ENCODE measurements at regions not wholly inside any gene's neighbourhood (a gene's known extent, or its start where the extent isn't known, plus 50 kb on each side); places are given as distances from the start of the nearest gene placed in this dataset.

DNA sequence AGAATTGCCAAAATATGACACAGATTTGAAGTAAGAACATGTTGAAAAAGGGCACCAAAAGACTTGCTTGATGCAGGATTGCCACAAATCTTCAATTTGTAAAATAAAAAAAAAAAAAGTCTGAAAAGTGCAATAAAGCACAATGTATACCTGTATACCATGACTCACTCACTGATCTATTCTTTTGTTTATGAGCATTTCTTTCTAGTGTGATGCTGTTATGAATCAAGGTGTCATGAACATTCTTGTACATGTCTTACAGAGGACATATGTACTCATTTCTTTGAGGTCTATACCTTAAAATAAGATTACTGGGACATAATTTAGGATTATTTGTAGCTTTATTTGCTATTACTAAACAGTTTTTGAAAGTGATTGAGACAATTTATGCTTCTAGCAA is 464.9 kb upstream of the RBMS3 start:
- DNase-seq (ENCODE audit: low read depth): no peak

GRCh38 chr3:28824316-28824715 is 456.6 kb upstream of the RBMS3 start:
- DNase-seq (ENCODE audit: low read depth): no peak

- no peak for DNase-seq (ENCODE audit: low read depth)
Measured at GRCh38 chr3:28826840-28827239, 454.0 kb upstream of the RBMS3 start.

- no peak for DNase-seq (ENCODE audit: low read depth)
Measured at GRCh38 chr3:28835249-28835648, 445.6 kb upstream of the RBMS3 start.

- DNase-seq (ENCODE audit: low read depth): no peak
Measured at GRCh38 chr3:28835751-28836150, 445.1 kb upstream of the RBMS3 start.

GRCh38 chr3:28836199-28836598 is 444.7 kb upstream of the RBMS3 start:
- DNase-seq (ENCODE audit: low read depth): no peak

DNA sequence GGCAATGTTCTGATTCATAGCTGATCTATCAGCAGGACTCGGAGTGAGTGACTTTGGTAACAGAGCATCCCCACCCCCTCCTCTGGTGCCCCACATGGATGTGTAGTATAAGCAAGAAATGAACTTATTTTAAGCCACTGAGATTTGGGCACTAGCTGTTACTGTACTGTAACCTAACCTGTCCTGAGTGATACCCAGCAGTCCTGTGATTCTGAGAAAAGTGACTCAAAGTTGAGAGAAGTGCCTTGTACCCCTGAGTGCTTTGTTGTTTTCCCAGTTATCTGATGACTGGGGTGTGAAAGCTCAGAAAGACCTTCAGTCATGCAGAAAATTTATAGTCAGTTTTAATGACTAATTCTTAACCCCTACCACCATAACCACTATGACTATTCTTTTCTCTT is 439.9 kb upstream of the RBMS3 start:
- DNase-seq (ENCODE audit: low read depth): no peak

DNA sequence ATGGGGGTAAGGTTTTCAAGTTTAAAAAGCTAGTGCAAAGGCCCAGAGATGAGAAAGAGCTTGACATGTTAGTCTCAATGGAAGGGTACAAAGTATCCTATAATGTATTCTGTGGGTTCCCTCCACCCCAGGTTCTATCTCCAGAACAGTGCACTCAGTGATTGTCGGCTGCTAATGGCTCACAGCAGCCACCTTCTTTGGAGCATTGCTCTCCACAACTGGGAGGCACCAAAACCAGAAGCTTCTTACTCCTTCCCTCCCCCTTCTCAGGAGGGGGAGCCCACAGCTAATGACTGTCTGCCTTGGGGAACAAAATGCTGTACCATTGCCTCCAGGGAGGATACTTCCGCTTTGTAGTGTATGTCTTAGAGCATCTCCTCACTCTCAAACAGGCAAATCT is 439.4 kb upstream of the RBMS3 start:
- DNase-seq (ENCODE audit: low read depth): no peak

DNA sequence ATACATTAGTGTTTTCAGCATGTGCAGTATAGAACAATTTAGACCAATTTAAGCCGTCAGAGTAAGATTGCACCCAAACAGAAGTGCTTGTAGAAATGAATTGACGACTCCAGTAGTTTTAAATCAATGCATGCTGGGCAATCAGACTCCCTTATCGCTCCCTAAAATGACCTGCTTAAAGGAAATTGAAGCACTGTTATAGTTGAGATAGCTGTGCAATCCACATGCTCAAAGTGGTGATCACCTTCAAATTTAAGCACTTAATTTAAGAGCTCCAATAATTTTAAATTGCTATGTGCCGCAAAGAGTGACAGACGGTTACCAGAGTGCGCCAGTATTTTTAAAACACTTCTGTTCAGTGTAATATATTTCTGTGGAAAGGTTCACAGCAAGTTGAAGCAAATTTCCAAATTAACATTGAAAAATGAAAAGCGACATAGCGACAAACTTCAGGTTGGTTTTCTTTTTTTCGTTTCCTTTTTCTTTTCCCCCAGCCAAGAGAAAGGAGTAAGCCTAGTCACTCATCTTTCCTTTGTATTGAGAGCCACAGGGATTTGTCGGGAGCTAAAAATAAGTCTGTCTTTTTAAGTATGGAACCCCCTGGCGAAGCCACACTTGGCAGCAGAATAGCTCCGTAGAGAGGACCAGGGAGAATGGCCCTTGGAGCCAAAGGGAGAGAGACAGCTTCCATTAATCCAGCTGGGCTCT is 436.4 kb upstream of the RBMS3 start:
- no peak for DNase-seq (ENCODE audit: low read depth)

- DNase-seq (ENCODE audit: low read depth): no peak
Measured at GRCh38 chr3:28845006-28845324, 435.9 kb upstream of the RBMS3 start.

DNA sequence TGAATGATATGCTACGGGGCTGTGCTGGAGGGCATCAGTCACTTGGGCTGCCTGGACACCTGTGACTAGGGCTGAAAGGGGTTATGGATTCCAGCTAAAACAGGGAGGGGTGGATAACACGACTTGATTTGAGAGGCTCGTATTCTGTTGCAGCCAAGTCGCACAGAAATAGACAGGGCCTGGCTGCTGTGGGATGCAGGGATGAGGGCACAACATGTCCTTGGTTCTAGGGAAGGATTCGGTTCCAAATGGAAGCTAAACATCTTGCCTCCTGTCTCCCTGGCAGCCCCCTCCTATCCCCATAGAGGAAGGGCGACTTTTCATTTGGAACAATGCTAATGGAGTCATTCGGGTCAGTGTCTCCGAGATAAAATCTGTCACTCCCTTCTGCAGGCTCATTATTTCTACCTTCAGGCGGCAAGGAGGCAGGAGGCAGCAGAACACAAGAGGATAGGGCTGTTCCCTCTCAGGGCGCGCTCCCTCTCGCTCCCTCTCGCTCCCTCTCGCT is 433.8 kb upstream of the RBMS3 start:
- DNase-seq (ENCODE audit: low read depth): no peak

- no peak for DNase-seq (ENCODE audit: low read depth)
Measured at GRCh38 chr3:28847736-28848135, 433.1 kb upstream of the RBMS3 start.

- DNase-seq (ENCODE audit: low read depth): no peak
Measured at GRCh38 chr3:28850186-28850585, 430.7 kb upstream of the RBMS3 start.

- no peak for DNase-seq (ENCODE audit: low read depth)
Measured at GRCh38 chr3:28853830-28854229, 427.0 kb upstream of the RBMS3 start.

DNA sequence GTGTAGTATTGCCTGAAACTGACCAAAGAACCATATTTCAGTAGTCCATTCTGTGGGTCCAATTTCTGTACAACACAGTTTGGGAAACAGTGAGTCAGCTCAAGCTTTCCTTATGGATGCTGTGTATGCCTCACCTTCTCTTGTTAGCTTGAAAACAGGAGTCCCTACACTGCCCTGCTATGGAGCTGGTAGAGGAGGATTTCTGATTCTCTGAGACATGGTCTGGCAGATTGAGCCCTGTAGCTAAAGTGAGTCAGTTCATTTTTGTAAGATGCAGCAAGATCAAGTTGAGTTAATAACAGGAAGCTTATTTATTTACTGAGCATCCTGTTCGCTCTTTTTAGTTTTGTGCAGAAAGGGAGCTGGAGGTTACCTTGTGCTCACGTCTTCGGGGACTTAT is 424.1 kb upstream of the RBMS3 start:
- no peak for DNase-seq (ENCODE audit: low read depth)

DNA sequence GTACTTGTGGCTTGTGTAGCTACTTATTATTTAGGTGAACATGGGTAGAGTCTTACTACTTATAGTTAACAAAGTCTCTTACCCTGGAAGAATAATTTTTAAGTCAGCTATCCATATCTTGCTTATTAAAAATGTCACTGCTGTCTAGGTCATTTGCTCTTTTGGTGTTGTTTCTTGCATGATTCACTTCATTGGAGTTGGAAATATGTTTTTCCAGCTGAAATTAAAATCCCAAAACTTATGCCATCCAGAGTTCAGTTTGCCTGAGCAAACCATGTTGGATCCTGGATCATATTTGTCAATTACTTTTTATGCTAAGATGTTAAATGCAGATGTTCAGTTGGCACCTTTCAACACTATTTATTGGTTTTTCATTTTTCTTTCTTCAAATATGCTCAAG is 421.0 kb upstream of the RBMS3 start:
- DNase-seq (ENCODE audit: low read depth): no peak

DNA sequence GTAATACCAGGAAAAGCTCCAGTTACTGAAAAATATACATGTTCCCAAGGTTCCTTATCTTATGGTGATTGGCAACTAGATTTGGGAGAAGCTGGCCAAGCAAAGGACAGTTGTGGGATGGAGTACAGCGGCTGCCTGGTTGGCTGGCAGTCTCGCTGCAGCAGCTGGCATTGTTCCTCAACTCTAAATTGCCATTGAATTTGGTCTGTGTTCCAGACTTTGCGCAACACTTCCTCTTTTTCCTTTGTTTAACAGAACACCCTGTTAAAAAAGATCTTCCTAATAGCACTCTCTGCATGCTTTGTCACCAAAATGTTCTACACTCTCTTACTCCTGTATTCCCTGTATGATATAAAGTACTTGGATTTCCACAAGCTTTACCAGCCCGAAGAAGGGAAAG is 420.6 kb upstream of the RBMS3 start:
- no peak for DNase-seq (ENCODE audit: low read depth)

- DNase-seq (ENCODE audit: low read depth): no peak
Measured at GRCh38 chr3:28863186-28863585, 417.7 kb upstream of the RBMS3 start.

GRCh38 chr3:28867836-28868235 is 413.0 kb upstream of the RBMS3 start:
- no peak for DNase-seq (ENCODE audit: low read depth)

GRCh38 chr3:28868897-28869296 is 412.0 kb upstream of the RBMS3 start:
- DNase-seq (ENCODE audit: low read depth): no peak

- DNase-seq (ENCODE audit: low read depth): no peak
Measured at GRCh38 chr3:28877912-28878311, 403.0 kb upstream of the RBMS3 start.

DNA sequence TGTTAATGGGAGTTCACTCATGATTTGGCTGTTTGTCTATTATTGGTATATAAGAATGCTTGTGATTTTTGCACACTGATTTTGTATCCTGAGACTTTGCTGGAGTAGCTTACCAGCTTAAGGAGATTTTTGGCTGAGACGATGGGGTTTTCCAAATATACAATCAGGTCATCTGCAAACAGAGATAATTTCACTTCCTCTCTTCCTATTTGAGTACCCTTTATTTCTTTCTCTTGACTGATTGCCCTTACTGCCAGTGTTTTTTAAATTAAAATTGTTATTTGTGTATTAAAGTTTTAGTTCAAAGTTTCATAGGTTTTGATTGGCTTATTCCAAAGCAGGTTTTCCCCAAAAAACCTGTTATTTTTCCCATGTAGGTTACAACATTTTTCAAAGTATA is 390.5 kb upstream of the RBMS3 start:
- no peak for DNase-seq (ENCODE audit: low read depth)

- no peak for DNase-seq (ENCODE audit: low read depth)
Measured at GRCh38 chr3:28891485-28891884, 389.4 kb upstream of the RBMS3 start.

GRCh38 chr3:28900301-28900700 is 380.6 kb upstream of the RBMS3 start:
- DNase-seq (ENCODE audit: low read depth): no peak

- no peak for DNase-seq (ENCODE audit: low read depth)
Measured at GRCh38 chr3:28901018-28901417, 379.9 kb upstream of the RBMS3 start.
